Esophagus mucosa (tissue), 1 donor: ENCODE measurements at regions not wholly inside any gene's neighbourhood (a gene's known extent, or its start where the extent isn't known, plus 50 kb on each side); places are given as distances from the start of the nearest gene placed in this dataset.
"Not testable (repeated sequence)": the region's sequence is repeated elsewhere in the genome, so short reads cannot be mapped to it uniquely, and the experiment has no call there.

ENCODE experiments used
- ATAC-seq: fragments of 200-7000 bp; cut with Tn5 transposase; one replicate; pipeline ENCODE4 v1.9.1; 2020
- donor health status: DM: yes; HTN: yes; CAD: no.

GRCh38 chr2:35932276-35932963 lies 423.2 kb upstream of the CRIM1 start:
- no peak for ATAC-seq

GRCh38 chr2:35931626-35932025 lies 424.0 kb upstream of the CRIM1 start:
- ATAC-seq: no peak

- ATAC-seq: no peak
Observed at GRCh38 chr2:35931115-35931514, 424.5 kb upstream of the CRIM1 start.

GRCh38 chr2:35929551-35929950 lies 426.0 kb upstream of the CRIM1 start:
- no peak for ATAC-seq

- ATAC-seq: no peak
Observed at GRCh38 chr2:35920061-35920460, 435.5 kb upstream of the CRIM1 start.

GRCh38 chr2:35915261-35915660 lies 440.3 kb upstream of the CRIM1 start:
- no peak for ATAC-seq

- ATAC-seq: no peak
Observed at GRCh38 chr2:35891936-35892335, 463.6 kb upstream of the CRIM1 start.

- no peak for ATAC-seq
Observed at GRCh38 chr2:35891528-35891927, 464.1 kb upstream of the CRIM1 start.

GRCh38 chr2:35887146-35887545 lies 468.4 kb upstream of the CRIM1 start:
- ATAC-seq: no peak

GRCh38 chr2:35873921-35874320 lies 481.7 kb upstream of the CRIM1 start:
- ATAC-seq: no peak

GRCh38 chr2:35871672-35872071 lies 483.9 kb upstream of the CRIM1 start:
- no peak for ATAC-seq

GRCh38 chr2:35870713-35871112 lies 484.9 kb upstream of the CRIM1 start:
- no peak for ATAC-seq

GRCh38 chr2:35864141-35864540 lies 491.4 kb upstream of the CRIM1 start:
- no peak for ATAC-seq

GRCh38 chr2:35858216-35858615 lies 497.4 kb upstream of the CRIM1 start:
- no peak for ATAC-seq

- no peak for ATAC-seq
Observed at GRCh38 chr2:35857498-35857897, 498.1 kb upstream of the CRIM1 start.

- ATAC-seq: no peak
Observed at GRCh38 chr2:35831385-35831784, 524.2 kb upstream of the CRIM1 start.

- ATAC-seq: no peak
Observed at GRCh38 chr2:35830833-35831232, 524.7 kb upstream of the CRIM1 start.

GRCh38 chr2:35827086-35827485 lies 528.5 kb upstream of the CRIM1 start:
- no peak for ATAC-seq

GRCh38 chr2:35822716-35823115 lies 532.9 kb upstream of the CRIM1 start:
- ATAC-seq: no peak

GRCh38 chr2:35821675-35822074 lies 533.9 kb upstream of the CRIM1 start:
- ATAC-seq: no peak

GRCh38 chr2:35820391-35820790 lies 535.2 kb upstream of the CRIM1 start:
- ATAC-seq: no peak

- ATAC-seq: no peak
Observed at GRCh38 chr2:35819033-35819432, 536.5 kb upstream of the CRIM1 start.

GRCh38 chr2:35818359-35818758 lies 537.2 kb upstream of the CRIM1 start:
- not testable (repeated sequence) for ATAC-seq

- not testable (repeated sequence) for ATAC-seq
Observed at GRCh38 chr2:35814597-35814996, 541.0 kb upstream of the CRIM1 start.

- no peak for ATAC-seq
Observed at GRCh38 chr2:35803126-35803525, 552.5 kb upstream of the CRIM1 start.
